Neural cell (in vitro differentiated cells): ENCODE measurements at regions not wholly inside any gene's neighbourhood (a gene's known extent, or its start where the extent isn't known, plus 50 kb on each side); places are given as distances from the start of the nearest gene placed in this dataset.

Experiments used
- CTCF ChIP-seq: fragments of 450-650 bp; IDR thresholded peaks from 2 replicates; pipeline ENCODE4 v1.5.1; 2014; ENCODE audit warnings: antibody characterized with exemption, mild to moderate bottlenecking, moderate library complexity; ENCODE audit not compliant: poor library complexity, severe bottlenecking
- EP300 ChIP-seq: fragments of 450-650 bp; conservative IDR thresholded peaks from 2 replicates; pipeline ENCODE4 v1.6.1; 2014; ENCODE audit warnings: antibody characterized with exemption, mild to moderate bottlenecking, moderate library complexity; ENCODE audit not compliant: poor library complexity, severe bottlenecking
- EZH2 ChIP-seq: fragments of 200-600, 300-800 bp; shearing (Covaris generic), sonication (generic); IDR thresholded peaks from 2 replicates; pipeline ENCODE4 v1.6.1; 2014; ENCODE audit warnings: antibody characterized with exemption, low read length, borderline replicate concordance, mild to moderate bottlenecking; ENCODE audit not compliant: insufficient read depth, poor library complexity, severe bottlenecking
- MXI1 ChIP-seq: fragments of 450-650 bp; conservative IDR thresholded peaks from 2 replicates; pipeline ENCODE4 v1.6.1; 2014; ENCODE audit warnings: antibody characterized with exemption, mild to moderate bottlenecking; ENCODE audit not compliant: poor library complexity, severe bottlenecking
- POLR2AphosphoS5 ChIP-seq: IDR thresholded peaks from 2 replicates; pipeline ENCODE4 v1.6.1; 2012
- RAD21 ChIP-seq: fragments of 450-650 bp; conservative IDR thresholded peaks from 2 replicates; pipeline ENCODE4 v1.6.1; 2014; ENCODE audit warnings: antibody characterized with exemption, mild to moderate bottlenecking, moderate library complexity
- REST ChIP-seq: IDR thresholded peaks from 2 replicates; pipeline ENCODE4 v1.6.1; 2012; ENCODE audit warnings: borderline replicate concordance
- SMC3 ChIP-seq: fragments of 450-650 bp; conservative IDR thresholded peaks from 2 replicates; pipeline ENCODE4 v1.6.1; 2014; ENCODE audit warnings: antibody characterized with exemption, mild to moderate bottlenecking, moderate library complexity; ENCODE audit not compliant: poor library complexity
- TAF1 ChIP-seq: IDR thresholded peaks from 2 replicates; pipeline ENCODE4 v1.6.1; 2012; ENCODE audit warnings: low read depth

- TF ChIP-seq EP300 (no peak), CTCF (no peak), EZH2 (no peak), RAD21 (no peak), MXI1 (no peak), REST (no peak), TAF1 (no peak), POLR2AphosphoS5 (no peak), SMC3 (no peak)
These were observed 77.0 kb upstream of the MAP1LC3B2 start for GRCh38 chr12:116482179-116482578.
